H1 (cell line): ENCODE measurements at regions not wholly inside any gene's neighbourhood (a gene's known extent, or its start where the extent isn't known, plus 50 kb on each side); places are given as distances from the start of the nearest gene placed in this dataset.

Experiments
- CTCF ChIA-PET: fragments of 300-600 bp; sonication (Branson Sonifier 250); formaldehyde crosslinking; loops from one replicate; lab custom pipeline; 2021; ENCODE audit not compliant: partially characterized antibody; lab: Charles Lee
- POLR2A ChIA-PET: fragments of 300-600 bp; sonication (Branson Sonifier 250); formaldehyde crosslinking; loops from one replicate; lab custom pipeline; 2021; ENCODE audit warnings: inconsistent platforms; ENCODE audit not compliant: partially characterized antibody; lab: Charles Lee
- DNase-seq, 2 experiments: peaks; one replicate each; pipeline versions ENCODE4 v3.0.0 to v3.0.0-alpha.2; 2010 to 2022; ENCODE audit warnings: low spot score in 2 of 2, low read depth in 1 of 2, mixed read lengths in 1 of 2
- FAIRE-seq: peaks from 2 replicates; lab custom pipeline; 2011; peaks lifted over from hg19 to GRCh38; lab: Jason Lieb, UNC
- H2AFZ ChIP-seq: 2 replicates; pipeline ENCODE4 v1.8.1; 2012; ENCODE audit warnings: low read length, inconsistent platforms
- H2AK5ac ChIP-seq: 2 replicates; pipeline ENCODE4 v1.6.1; 2013; ENCODE audit warnings: low read depth, low read length
- H2BK120ac ChIP-seq: replicated peaks from 2 replicates; pipeline ENCODE3; 2013; ENCODE audit warnings: low read depth, low read length, inconsistent platforms
- H2BK12ac ChIP-seq: 2 replicates; pipeline ENCODE4 v1.6.1; 2013; ENCODE audit warnings: low read depth, low read length
- H2BK15ac ChIP-seq: 2 replicates; pipeline ENCODE4 v1.6.1; 2013; ENCODE audit warnings: low read length
- H2BK20ac ChIP-seq: 2 replicates; pipeline ENCODE4 v1.6.1; 2013; ENCODE audit warnings: low read length
- H2BK5ac ChIP-seq: 2 replicates; pipeline ENCODE4 v1.6.1; 2013; ENCODE audit warnings: low read depth, low read length
- H3K14ac ChIP-seq: 2 replicates; pipeline ENCODE4 v1.6.1; 2013; ENCODE audit warnings: inconsistent platforms; ENCODE audit not compliant: insufficient read length
- H3K18ac ChIP-seq: 2 replicates; pipeline ENCODE4 v1.6.1; 2013; ENCODE audit warnings: low read length; ENCODE audit errors: extremely low read depth
- H3K23ac ChIP-seq: 2 replicates; pipeline ENCODE4 v1.6.1; 2013; ENCODE audit warnings: inconsistent platforms; ENCODE audit not compliant: insufficient read length
- H3K23me2 ChIP-seq: 2 replicates; pipeline ENCODE4 v1.6.1; 2013; ENCODE audit warnings: low read depth, low read length
- H3K27ac ChIP-seq: 2 replicates; pipeline ENCODE4 v1.6.1; 2011; ENCODE audit warnings: low read depth, low read length, inconsistent platforms
- H3K27me3 ChIP-seq, 4 experiments: replicated peaks in 1 of 4; 1 replicate in 1 of 4; 2 replicates in 3 of 4; pipeline versions ENCODE4 v1.6.1 to v1.8.1; 2011 to 2013; ENCODE audit warnings: low read length in 3 of 4, mild to moderate bottlenecking in 3 of 4, inconsistent platforms in 2 of 4, mixed read lengths in 2 of 4, moderate library complexity in 1 of 4; ENCODE audit not compliant: control insufficient read depth in 3 of 4, insufficient read depth in 3 of 4; ENCODE audit errors: extremely low read depth in 1 of 4
- H3K36me3 ChIP-seq, 4 experiments: 2 replicates each; pipeline versions ENCODE4 v1.6.1 to v1.8.1; 2011 to 2013; ENCODE audit warnings: mild to moderate bottlenecking in 4 of 4, low read length in 3 of 4, moderate library complexity in 2 of 4, control low read depth in 1 of 4, inconsistent platforms in 1 of 4; ENCODE audit not compliant: insufficient read depth in 4 of 4, control insufficient read depth in 2 of 4
- H3K4ac ChIP-seq: replicated peaks from 2 replicates; pipeline ENCODE3; 2013; ENCODE audit warnings: low read length, low read depth, mixed read lengths, inconsistent platforms; ENCODE audit not compliant: insufficient read length
- H3K4me1 ChIP-seq, 4 experiments: replicated peaks in 1 of 4; 1 replicate in 1 of 4; 2 replicates in 3 of 4; pipeline versions ENCODE4 v1.6.1 to v1.8.1; 2011 to 2013; ENCODE audit warnings: low read length in 3 of 4, inconsistent platforms in 2 of 4, mixed read lengths in 1 of 4; ENCODE audit not compliant: insufficient read depth in 4 of 4, control insufficient read depth in 3 of 4
- H3K4me2 ChIP-seq, 2 experiments: 2 replicates each; pipeline versions ENCODE4 v1.6.1 to v1.8.1; 2011 to 2013; ENCODE audit warnings: low read depth in 2 of 2, low read length in 2 of 2, control low read depth in 1 of 2, inconsistent platforms in 1 of 2, mild to moderate bottlenecking in 1 of 2; ENCODE audit not compliant: insufficient read depth in 1 of 2
- H3K4me3 ChIP-seq, 4 experiments: fragments of 200-600, 300-600 bp in 1 of 4; sonication (generic), shearing (Covaris generic), sonication (Bioruptor Twin) in 1 of 4; 2 replicates each; pipeline versions ENCODE4 v1.5.1 to v1.8.1; 2011 to 2016; ENCODE audit warnings: low read length in 4 of 4, low read depth in 3 of 4, control low read depth in 2 of 4, inconsistent platforms in 2 of 4, mild to moderate bottlenecking in 2 of 4, mixed read lengths in 1 of 4, moderate library complexity in 1 of 4; ENCODE audit not compliant: insufficient read depth in 2 of 4; ENCODE audit errors: extremely low read depth in 1 of 4
- H3K56ac ChIP-seq: replicated peaks from 2 replicates; pipeline ENCODE3; 2013; ENCODE audit warnings: low read depth, mild to moderate bottlenecking, mixed read lengths, low read length, inconsistent platforms; ENCODE audit not compliant: insufficient read length
- H3K79me1 ChIP-seq: 2 replicates; pipeline ENCODE4 v1.6.1; 2013; ENCODE audit warnings: low read depth, low read length, control low read depth
- H3K79me2 ChIP-seq, 2 experiments: 2 replicates each; pipeline versions ENCODE4 v1.6.1 to v1.8.1; 2012 to 2013; ENCODE audit warnings: low read length in 2 of 2, mild to moderate bottlenecking in 2 of 2, inconsistent platforms in 1 of 2; ENCODE audit not compliant: insufficient read depth in 2 of 2, control insufficient read depth in 1 of 2
- H3K9ac ChIP-seq, 4 experiments: replicated peaks in 1 of 4; 1 replicate in 1 of 4; 2 replicates in 3 of 4; pipeline versions ENCODE4 v1.6.1 to v1.8.1; 2011 to 2013; ENCODE audit warnings: low read depth in 3 of 4, low read length in 3 of 4, control low read depth in 2 of 4, mild to moderate bottlenecking in 2 of 4, moderate library complexity in 2 of 4, inconsistent platforms in 1 of 4; ENCODE audit errors: extremely low read depth in 1 of 4
- H3K9me3 ChIP-seq, 2 experiments: 2 replicates each; pipeline versions ENCODE4 v1.6.1 to v1.8.1; 2012 to 2013; ENCODE audit warnings: mild to moderate bottlenecking in 2 of 2, moderate library complexity in 2 of 2, control low read depth in 1 of 2, inconsistent platforms in 1 of 2, low read depth in 1 of 2, low read length in 1 of 2, mixed read lengths in 1 of 2; ENCODE audit not compliant: insufficient read depth in 2 of 2
- H4K20me1 ChIP-seq, 2 experiments: replicated peaks in 1 of 2; 2 replicates each; pipeline versions ENCODE3 to v1.8.1; 2011 to 2013; ENCODE audit warnings: inconsistent platforms in 2 of 2, low read length in 2 of 2, mild to moderate bottlenecking in 1 of 2; ENCODE audit not compliant: insufficient read depth in 2 of 2, control insufficient read depth in 1 of 2
- H4K5ac ChIP-seq: 2 replicates; pipeline ENCODE4 v1.6.1; 2013; ENCODE audit warnings: low read length, low read depth, mixed read lengths, inconsistent platforms; ENCODE audit not compliant: insufficient read length
- H4K8ac ChIP-seq: 2 replicates; pipeline ENCODE4 v1.8.0; 2013; ENCODE audit warnings: mild to moderate bottlenecking, moderate library complexity, low read length, inconsistent platforms; ENCODE audit not compliant: insufficient read depth; ENCODE audit errors: extremely low read depth
- H4K91ac ChIP-seq: replicated peaks from 2 replicates; pipeline ENCODE3; 2013; ENCODE audit warnings: low read length, mixed read lengths, inconsistent platforms; ENCODE audit not compliant: insufficient read length
- ATF3 ChIP-seq: IDR thresholded peaks from 2 replicates; pipeline ENCODE4 v1.6.1; 2011; ENCODE audit warnings: low read depth, mild to moderate bottlenecking, low read length; ENCODE audit not compliant: insufficient read depth
- CBX8 ChIP-seq: fragments of 300-800, 300-1000 bp; sonication (generic); IDR thresholded peaks from 2 replicates; pipeline ENCODE4 v1.7.1; 2016; ENCODE audit warnings: low read depth, low read length, borderline replicate concordance
- E2F6 ChIP-seq: IDR thresholded peaks from 2 replicates; pipeline ENCODE4 v1.6.1; 2012; ENCODE audit warnings: inconsistent platforms
- EGR1 ChIP-seq: IDR thresholded peaks from 2 replicates; pipeline ENCODE4 v1.6.1; 2011; ENCODE audit warnings: low read depth, low read length, borderline replicate concordance
- EP300 ChIP-seq, 2 experiments: IDR thresholded peaks; 1 replicate in 1 of 2; 2 replicates in 1 of 2; pipeline ENCODE4 v1.6.1; 2011 to 2012; ENCODE audit warnings: low read depth in 2 of 2, low read length in 2 of 2, mild to moderate bottlenecking in 2 of 2, borderline replicate concordance in 1 of 2, inconsistent platforms in 1 of 2, moderate library complexity in 1 of 2
- GTF2F1 ChIP-seq: IDR thresholded peaks from 2 replicates; pipeline ENCODE4 v1.6.1; 2012; ENCODE audit warnings: low read depth, low read length, improper control_type of control experiment, borderline replicate concordance
- PHF8 ChIP-seq: fragments of 200-600 bp; sonication (generic); conservative IDR thresholded peaks from 2 replicates; pipeline ENCODE4 v1.7.1; 2012; ENCODE audit warnings: low read depth, mild to moderate bottlenecking, inconsistent platforms, low read length, moderate library complexity
- RFX5 ChIP-seq: IDR thresholded peaks from 2 replicates; pipeline ENCODE4 v1.6.1; 2011; ENCODE audit warnings: low read depth, low read length, improper control_type of control experiment, borderline replicate concordance
- RNF2 ChIP-seq: fragments of 200-900, 300-1000 bp; sonication (generic); IDR thresholded peaks from 2 replicates; pipeline ENCODE4 v1.7.1; 2016; ENCODE audit warnings: borderline replicate concordance, low read depth, mild to moderate bottlenecking, antibody characterized with exemption, low read length; ENCODE audit not compliant: poor library complexity, severe bottlenecking; ENCODE audit errors: missing control alignments
- SIN3A ChIP-seq, 2 experiments: IDR thresholded peaks in 1 of 2; conservative IDR thresholded peaks in 1 of 2; 2 replicates each; pipeline ENCODE4 v1.6.1; 2011 to 2012; ENCODE audit warnings: low read length in 2 of 2, improper control_type of control experiment in 1 of 2, low read depth in 1 of 2, mild to moderate bottlenecking in 1 of 2
- SP4 ChIP-seq: IDR thresholded peaks from 2 replicates; pipeline ENCODE4 v1.6.1; 2012; ENCODE audit warnings: low read length, inconsistent platforms
- ZNF274 ChIP-seq: IDR thresholded peaks from 2 replicates; pipeline ENCODE4 v1.7.0; 2012; ENCODE audit warnings: low read length, borderline replicate concordance; ENCODE audit errors: extremely low read depth
- WGBS, 2 experiments: shearing (Covaris generic) in 1 of 2; methylation state at CpG; one replicate each; pipeline versions ENCODE4 v1.1.6 to v1.1.7; 2013 to 2015; ENCODE audit warnings: low lambda C conversion rate in 2 of 2, mixed read lengths in 2 of 2, inconsistent platforms in 1 of 2, low coverage in 1 of 2, missing lambda C conversion rate in 1 of 2; ENCODE audit not compliant: insufficient replicate concordance in 2 of 2, insufficient coverage in 1 of 2, insufficient read length in 1 of 2; ENCODE audit errors: extremely low coverage in 1 of 2, missing lambda C conversion rate in 1 of 2; 5-methylcytosine and 5-hydroxymethylcytosine counted together

GRCh38 chr2:19232312-19232711 is 126.1 kb downstream of the OSR1 start:
- Histone ChIP-seq H3K23ac (no peak overlapping the region), H3K4me1 (peaks cover 0 to 11% (median 11%) of the 10 kb centered on the region in 4 experiments; a peak in 6 of 7 replicates), H3K27me3 (no peaks in the 10 kb centered on the region), H3K9me3 (no peaks in the 10 kb centered on the region), H4K91ac (no peak overlapping the region), H3K18ac (no peak overlapping the region), H3K4ac (no peak overlapping the region), H3K4me2 (no peak overlapping the region), H3K23me2 (no peaks in the 10 kb centered on the region; the same call in 1 of the 2 replicates), H3K56ac (no peak overlapping the region), H3K27ac (no peak overlapping the region), H4K20me1 (no peaks in the 10 kb centered on the region), H2BK5ac (no peak overlapping the region), H3K14ac (no peak overlapping the region), H3K36me3 (no peaks in the 10 kb centered on the region), H3K79me2 (no peaks in the 10 kb centered on the region), H3K9ac (no peak overlapping the region), H2AK5ac (no peak overlapping the region), H4K8ac (no peak overlapping the region), H2BK120ac (no peak overlapping the region), H3K79me1 (no peaks in the 10 kb centered on the region), H2BK12ac (peak overlapping the region; percentile 5; the same call in 1 of the 2 replicates), H3K4me3 (no peak overlapping the region), H2AFZ (no peak overlapping the region), H4K5ac (no peak overlapping the region), H2BK20ac (no peak overlapping the region; the same call in 1 of the 2 replicates), H2BK15ac (no peak overlapping the region)
- 94% methylated on average over 1 of the region's 1 CpG; no CpG with 5 or more reads in 1 of the 2 experiments for WGBS, 2 experiments
- CTCF ChIA-PET = no interaction called here
- POLR2A ChIA-PET = interaction anchor here (0.6 kb wide), 1 partner anchor 14 kb away, joined by 4 read pairs; no protein-coding TSS in a partner anchor
- FAIRE-seq = no peak
- DNase-seq = no peak
- TF ChIP-seq E2F6 (no peak), EP300 (IDR thresholded peaks at IDR 0.05; ENCODE audit: borderline replicate concordance in 1 of 2, low read depth in 2 of 2, low read length in 2 of 2) (no peak), RFX5 (no peak), PHF8 (no peak), GTF2F1 (no peak), ATF3 (no peak), SIN3A (conservative IDR thresholded peaks at IDR 0.05 in 1 of 2, IDR thresholded peaks at IDR 0.05 in 1 of 2; ENCODE audit: low read depth in 1 of 2, low read length in 2 of 2) (no peak), SP4 (no peak), EGR1 (no peak), CBX8 (no peak), ZNF274 (no peak), RNF2 (no peak)
